IMR-90 (cell line): ENCODE measurements at regions not wholly inside any gene's neighbourhood (a gene's known extent, or its start where the extent isn't known, plus 50 kb on each side); places are given as distances from the start of the nearest gene placed in this dataset.

ENCODE experiments used
- ATAC-seq: fragments of 200-7000 bp; cut with Tn5 transposase; 2 replicates; pipeline ENCODE4 v1.9.1; 2020; ENCODE audit warnings: low read depth, mild to moderate bottlenecking, moderate library complexity
- BruUV-seq: library from RNA; stranded (reverse); fragments of 400-500 nt; replicated peaks from 2 replicates; lab custom pipeline; 2021; lab: Mats Ljungman, UMichigan
- CTCF ChIA-PET: fragments of 300-600 bp; formaldehyde crosslinking; extraction: SDS; loops from one replicate; lab custom pipeline; 2021; ENCODE audit warnings: antibody characterized with exemption; lab: Yijun Ruan, JAX
- POLR2A ChIA-PET: fragments of 300-600 bp; sonication (Branson Sonifier 250); formaldehyde crosslinking; loops from one replicate; lab custom pipeline; 2022; ENCODE audit warnings: antibody characterized with exemption; ENCODE audit not compliant: unreplicated experiment; lab: Charles Lee
- DNase-seq: peaks from one replicate; pipeline ENCODE4 v3.0.0; 2013
- H2AFZ ChIP-seq: replicated peaks from 2 replicates; pipeline ENCODE3; 2013; ENCODE audit warnings: low read length, mild to moderate bottlenecking; ENCODE audit not compliant: poor library complexity
- H2AK5ac ChIP-seq: 2 replicates; pipeline ENCODE4 v1.6.1; 2013; ENCODE audit warnings: low read depth, low read length, inconsistent platforms
- H2AK9ac ChIP-seq: replicated peaks from 2 replicates; pipeline ENCODE3; 2013; ENCODE audit warnings: mild to moderate bottlenecking, low read depth, low read length, moderate library complexity; ENCODE audit not compliant: poor library complexity
- H2BK120ac ChIP-seq: 2 replicates; pipeline ENCODE4 v1.6.1; 2013; ENCODE audit warnings: low read depth, low read length, inconsistent platforms
- H2BK15ac ChIP-seq: 3 replicates; pipeline ENCODE4 v1.6.1; 2013; ENCODE audit warnings: low read depth, low read length, inconsistent platforms
- H2BK20ac ChIP-seq: 2 replicates; pipeline ENCODE4 v1.6.1; 2013; ENCODE audit warnings: low read depth, mild to moderate bottlenecking, inconsistent platforms, low read length, moderate library complexity
- H2BK5ac ChIP-seq: 2 replicates; pipeline ENCODE4 v1.6.1; 2013; ENCODE audit warnings: mild to moderate bottlenecking, low read depth, low read length, inconsistent platforms; ENCODE audit not compliant: poor library complexity, severe bottlenecking
- H3K14ac ChIP-seq: replicated peaks from 2 replicates; pipeline ENCODE4 v1.6.1; 2013; ENCODE audit warnings: low read depth, low read length, inconsistent platforms
- H3K18ac ChIP-seq: 2 replicates; pipeline ENCODE4 v1.6.1; 2013; ENCODE audit warnings: low read depth, low read length, control low read depth
- H3K23ac ChIP-seq: 2 replicates; pipeline ENCODE4 v1.6.1; 2013; ENCODE audit warnings: low read depth, low read length, inconsistent platforms
- H3K27ac ChIP-seq: 2 replicates; pipeline ENCODE4 v1.5.1; 2013; ENCODE audit warnings: mild to moderate bottlenecking, control low read depth, low read length; ENCODE audit not compliant: insufficient read depth
- H3K27me3 ChIP-seq: 2 replicates; pipeline ENCODE4 v1.6.1; 2013; ENCODE audit warnings: low read length; ENCODE audit not compliant: control insufficient read depth, insufficient read depth
- H3K36me3 ChIP-seq: 2 replicates; pipeline ENCODE4 v1.6.1; 2013; ENCODE audit warnings: low read length, mixed read lengths; ENCODE audit not compliant: control insufficient read depth, insufficient read depth
- H3K4ac ChIP-seq: 2 replicates; pipeline ENCODE4 v1.6.1; 2013; ENCODE audit warnings: low read depth, low read length, inconsistent platforms
- H3K4me1 ChIP-seq: 2 replicates; pipeline ENCODE4 v1.6.1; 2013; ENCODE audit warnings: low read length, mixed read lengths; ENCODE audit not compliant: control insufficient read depth, insufficient read depth
- H3K4me2 ChIP-seq: 2 replicates; pipeline ENCODE4 v1.6.1; 2013; ENCODE audit warnings: low read depth, mild to moderate bottlenecking, control low read depth, low read length, moderate library complexity
- H3K4me3 ChIP-seq: 2 replicates; pipeline ENCODE4 v1.5.1; 2013; ENCODE audit warnings: low read depth, mild to moderate bottlenecking, control low read depth, low read length, moderate library complexity; ENCODE audit not compliant: insufficient read depth
- H3K56ac ChIP-seq: 2 replicates; pipeline ENCODE4 v1.6.1; 2013; ENCODE audit warnings: low read length, inconsistent platforms; ENCODE audit not compliant: insufficient read depth; ENCODE audit errors: extremely low read depth
- H3K79me1 ChIP-seq, 2 experiments: 2 replicates each; pipeline ENCODE4 v1.6.1; 2013; ENCODE audit warnings: low read length in 2 of 2, inconsistent platforms in 1 of 2, low read depth in 1 of 2
- H3K9ac ChIP-seq: 2 replicates; pipeline ENCODE4 v1.6.1; 2013; ENCODE audit warnings: low read depth, low read length, control low read depth
- H3K9me1 ChIP-seq: 2 replicates; pipeline ENCODE4 v1.6.1; 2013; ENCODE audit warnings: low read length, inconsistent platforms; ENCODE audit not compliant: insufficient read depth
- H3K9me3 ChIP-seq: 2 replicates; pipeline ENCODE4 v1.6.1; 2013; ENCODE audit warnings: low read length; ENCODE audit not compliant: control insufficient read depth, insufficient read depth
- H4K20me1 ChIP-seq: 2 replicates; pipeline ENCODE4 v1.6.1; 2013; ENCODE audit warnings: low read length, inconsistent platforms; ENCODE audit not compliant: insufficient read depth
- H4K5ac ChIP-seq: 2 replicates; pipeline ENCODE4 v1.6.1; 2013; ENCODE audit warnings: mild to moderate bottlenecking, low read depth, low read length, control low read depth
- H4K8ac ChIP-seq, 2 experiments: 2 replicates each; pipeline ENCODE4 v1.6.1; 2013; ENCODE audit warnings: low read depth in 2 of 2, low read length in 2 of 2, control low read depth in 1 of 2, inconsistent platforms in 1 of 2
- H4K91ac ChIP-seq: 2 replicates; pipeline ENCODE4 v1.6.1; 2013; ENCODE audit warnings: low read depth, low read length, inconsistent platforms; ENCODE audit not compliant: insufficient read depth
- dilution Hi-C: fragments of 300-500 bp; cut with HindIII; formaldehyde crosslinking; loops from one replicate; pipeline ENCODE4 v1.14.3; 2018; ENCODE audit warnings: low sequenced_read_pairs; ENCODE audit not compliant: unreplicated experiment
- in situ Hi-C: fragments of 300-500 bp; cut with MboI; formaldehyde crosslinking; loops from 3 replicates; pipeline ENCODE4 v1.14.3; 2019; ENCODE audit warnings: low sequenced_read_pairs, inconsistent platforms, mixed read lengths
- intact Hi-C: fragments of 100-400 bp; cut with micrococcal nuclease; formaldehyde crosslinking; loops from 2 replicates; pipeline ENCODE4 v1.10.0; 2022
- TF ChIP-seq, protein P1 (sequence below): conservative IDR thresholded peaks from 2 replicates; pipeline ENCODE4 v1.5.1; 2012; ENCODE audit warnings: mild to moderate bottlenecking, low read depth, low read length, improper control_type of control experiment

DNA sequence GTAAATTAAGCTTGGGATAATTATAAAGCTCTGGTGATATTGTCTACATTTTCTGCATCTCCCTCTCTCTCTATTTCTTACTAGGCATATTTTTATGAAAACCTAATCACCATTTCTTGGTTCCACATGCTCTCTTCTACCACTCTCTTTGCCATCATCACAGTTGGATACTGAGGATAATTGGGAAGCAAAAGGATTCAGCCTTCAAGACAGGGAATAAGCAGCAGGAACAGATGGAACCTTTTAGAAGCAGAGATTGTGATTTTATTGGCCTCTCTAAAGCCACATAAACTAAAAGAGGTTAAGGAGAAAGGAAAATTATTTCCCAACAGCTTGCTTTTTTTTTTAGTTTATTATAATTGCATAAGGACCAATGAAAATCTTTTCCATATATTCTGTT, 226.3 kb upstream of the SPHKAP start:
- no peaks in the 10 kb centered on the region for H3K79me1 ChIP-seq
- dilution Hi-C loops (no loop called here), intact Hi-C loops (no loop called here), in situ Hi-C loops (no loop called here)
- H3K18ac ChIP-seq, result no peak overlapping the region
- H2BK120ac ChIP-seq, result no peak overlapping the region
- POLR2A ChIA-PET, result no interaction called here
- H4K91ac ChIP-seq, result no peak overlapping the region
- H4K5ac ChIP-seq, result no peak overlapping the region
- H3K23ac ChIP-seq, result no peak overlapping the region
- H2BK5ac ChIP-seq, result no peak overlapping the region
- no peak overlapping the region for H2BK20ac ChIP-seq
- H3K36me3 ChIP-seq, result no peaks in the 10 kb centered on the region
- ATAC-seq, result no peak
- no peaks in the 10 kb centered on the region for H4K20me1 ChIP-seq
- H2AK9ac ChIP-seq, result no peak overlapping the region
- H3K56ac ChIP-seq, result no peak overlapping the region
- CTCF ChIA-PET, result no interaction called here
- no peak overlapping the region for H3K27ac ChIP-seq
- TF ChIP-seq, protein P1, sequence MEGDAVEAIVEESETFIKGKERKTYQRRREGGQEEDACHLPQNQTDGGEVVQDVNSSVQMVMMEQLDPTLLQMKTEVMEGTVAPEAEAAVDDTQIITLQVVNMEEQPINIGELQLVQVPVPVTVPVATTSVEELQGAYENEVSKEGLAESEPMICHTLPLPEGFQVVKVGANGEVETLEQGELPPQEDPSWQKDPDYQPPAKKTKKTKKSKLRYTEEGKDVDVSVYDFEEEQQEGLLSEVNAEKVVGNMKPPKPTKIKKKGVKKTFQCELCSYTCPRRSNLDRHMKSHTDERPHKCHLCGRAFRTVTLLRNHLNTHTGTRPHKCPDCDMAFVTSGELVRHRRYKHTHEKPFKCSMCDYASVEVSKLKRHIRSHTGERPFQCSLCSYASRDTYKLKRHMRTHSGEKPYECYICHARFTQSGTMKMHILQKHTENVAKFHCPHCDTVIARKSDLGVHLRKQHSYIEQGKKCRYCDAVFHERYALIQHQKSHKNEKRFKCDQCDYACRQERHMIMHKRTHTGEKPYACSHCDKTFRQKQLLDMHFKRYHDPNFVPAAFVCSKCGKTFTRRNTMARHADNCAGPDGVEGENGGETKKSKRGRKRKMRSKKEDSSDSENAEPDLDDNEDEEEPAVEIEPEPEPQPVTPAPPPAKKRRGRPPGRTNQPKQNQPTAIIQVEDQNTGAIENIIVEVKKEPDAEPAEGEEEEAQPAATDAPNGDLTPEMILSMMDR, result no peak
- H3K4me2 ChIP-seq, result no peak overlapping the region
- H3K9me1 ChIP-seq, result no peaks in the 10 kb centered on the region
- no peak overlapping the region for H4K8ac ChIP-seq
- no peak overlapping the region for H3K4ac ChIP-seq
- H2AK5ac ChIP-seq, result no peak overlapping the region
- DNase-seq, result no peak
- H3K4me3 ChIP-seq, result no peak overlapping the region
- H3K14ac ChIP-seq, result no peak overlapping the region
- no peak overlapping the region for H3K9ac ChIP-seq
- no TSS peak for BruUV-seq
- H3K9me3 ChIP-seq, result no peaks in the 10 kb centered on the region; the same call in 1 of the 2 replicates
- H3K27me3 ChIP-seq, result no peaks in the 10 kb centered on the region
- H3K4me1 ChIP-seq, result no peaks in the 10 kb centered on the region
- H2AFZ ChIP-seq, result no peak overlapping the region
- no peak overlapping the region for H2BK15ac ChIP-seq
